HCT116 (cell line): ENCODE measurements at regions not wholly inside any gene's neighbourhood (a gene's known extent, or its start where the extent isn't known, plus 50 kb on each side); places are given as distances from the start of the nearest gene placed in this dataset.

ENCODE experiments used
- ATAC-seq: fragments of 200-7000 bp; cut with Tn5 transposase; 2 replicates; pipeline ENCODE4 v1.9.1; 2020; ENCODE audit warnings: mild to moderate bottlenecking, moderate library complexity
- BruUV-seq: library from RNA; stranded (reverse); fragments of 400-500 nt; replicated peaks from 2 replicates; lab custom pipeline; 2021; lab: Mats Ljungman, UMichigan
- CTCF ChIA-PET: fragments of 300-600 bp; sonication (Branson Sonifier 250); formaldehyde crosslinking; loops from one replicate; lab custom pipeline; 2021; ENCODE audit warnings: antibody characterized with exemption; lab: Charles Lee
- POLR2A ChIA-PET: fragments of 300-600, 350-600 bp; sonication (Branson Sonifier 250); formaldehyde crosslinking; loops from one replicate; lab custom pipeline; 2021; ENCODE audit warnings: antibody characterized with exemption; lab: Charles Lee
- RAD21 ChIA-PET, 2 experiments: fragments of 300-600 bp; sonication (Branson Sonifier 250); formaldehyde crosslinking; loops; one replicate each; lab custom pipeline; 2023; ENCODE audit warnings: low total read pairs in 2 of 2; ENCODE audit not compliant: uncharacterized antibody in 2 of 2, unreplicated experiment in 2 of 2, low non-redundant PET in 1 of 2; lab: Charles Lee
- DNase-seq: peaks from one replicate; pipeline ENCODE4 v3.0.0-alpha.2; 2010; ENCODE audit warnings: low read depth, low spot score
- H2AFZ ChIP-seq: fragments of 200-600 bp; shearing (Covaris generic), sonication (generic); 2 replicates; pipeline ENCODE4 v1.6.1; 2017; ENCODE audit warnings: low read depth, mixed run types, mixed read lengths, antibody characterized with exemption, low read length; ENCODE audit not compliant: poor library complexity, severe bottlenecking
- H3K27ac ChIP-seq: 2 replicates; pipeline ENCODE4 v1.5.1; 2012; ENCODE audit warnings: low read depth, low read length
- H3K27me3 ChIP-seq: fragments of 200-600 bp; sonication (generic); 2 replicates; pipeline ENCODE4 v1.6.1; 2016; ENCODE audit warnings: mixed run types, low read length, mixed read lengths; ENCODE audit not compliant: insufficient read depth
- H3K36me3 ChIP-seq, 2 experiments: fragments of 200-500 bp in 1 of 2; fragments of 200-600 bp in 1 of 2; sonication (Bioruptor generic) in 1 of 2; sonication (generic) in 1 of 2; 2 replicates each; pipeline versions ENCODE4 v1.5.1 to v1.6.1; 2014 to 2016; ENCODE audit warnings: low read length in 2 of 2, inconsistent platforms in 1 of 2, mixed read lengths in 1 of 2, mixed run types in 1 of 2; ENCODE audit not compliant: insufficient read depth in 2 of 2, control insufficient read depth in 1 of 2
- H3K4me1 ChIP-seq, 2 experiments: fragments of 200-600 bp in 1 of 2; sonication (generic) in 1 of 2; 2 replicates each; pipeline versions ENCODE4 v1.5.1 to v1.6.1; 2012 to 2017; ENCODE audit warnings: low read length in 2 of 2, inconsistent platforms in 1 of 2, mild to moderate bottlenecking in 1 of 2, mixed read lengths in 1 of 2, mixed run types in 1 of 2, moderate library complexity in 1 of 2; ENCODE audit not compliant: insufficient read depth in 2 of 2, control insufficient read depth in 1 of 2
- H3K4me2 ChIP-seq: fragments of 200-600 bp; sonication (generic); 2 replicates; pipeline ENCODE4 v1.6.1; 2017; ENCODE audit warnings: mixed run types, low read length, mixed read lengths
- H3K4me3 ChIP-seq, 2 experiments: fragments of 200-600 bp in 1 of 2; sonication (generic) in 1 of 2; replicated peaks in 1 of 2; 2 replicates each; pipeline ENCODE4 v1.5.1; 2011 to 2016; ENCODE audit warnings: low read length in 2 of 2, control low read depth in 1 of 2, low read depth in 1 of 2, mild to moderate bottlenecking in 1 of 2, mixed read lengths in 1 of 2, mixed run types in 1 of 2
- H3K79me2 ChIP-seq: fragments of 200-600 bp; sonication (generic); 2 replicates; pipeline ENCODE4 v1.6.1; 2017; ENCODE audit warnings: mild to moderate bottlenecking, mixed run types, low read length, moderate library complexity, mixed read lengths; ENCODE audit not compliant: insufficient read depth
- H3K9ac ChIP-seq: fragments of 200-600 bp; sonication (generic); 2 replicates; pipeline ENCODE4 v1.6.1; 2016; ENCODE audit warnings: low read length, mixed read lengths
- H3K9me2 ChIP-seq: fragments of 200-600 bp; sonication (generic), shearing (Covaris generic); 2 replicates; pipeline ENCODE4 v1.6.1; 2017; ENCODE audit warnings: mixed run types, mild to moderate bottlenecking, moderate library complexity; ENCODE audit not compliant: insufficient read depth
- H3K9me3 ChIP-seq, 2 experiments: fragments of 200-500 bp in 1 of 2; fragments of 200-600 bp in 1 of 2; sonication (Bioruptor generic) in 1 of 2; sonication (generic) in 1 of 2; 2 replicates each; pipeline ENCODE4 v1.6.1; 2014 to 2017; ENCODE audit warnings: low read length in 2 of 2, mixed read lengths in 2 of 2, inconsistent platforms in 1 of 2, low read depth in 1 of 2, mild to moderate bottlenecking in 1 of 2, mixed run types in 1 of 2, moderate library complexity in 1 of 2; ENCODE audit not compliant: control insufficient read depth in 1 of 2, insufficient read depth in 1 of 2
- H4K20me1 ChIP-seq: fragments of 200-600 bp; sonication (generic), shearing (Covaris generic); 2 replicates; pipeline ENCODE4 v1.6.1; 2017; ENCODE audit warnings: mixed run types, mild to moderate bottlenecking, moderate library complexity; ENCODE audit not compliant: insufficient read depth
- ATF3 ChIP-seq: IDR thresholded peaks from 2 replicates; pipeline ENCODE4 v1.6.1; 2012
- CTCF ChIP-seq, 3 experiments: fragments of 200-600 bp in 1 of 3; sonication (generic) in 1 of 3; IDR thresholded peaks in 2 of 3; conservative IDR thresholded peaks in 1 of 3; 2 replicates each; pipeline ENCODE4 v1.5.1; 2012 to 2017; ENCODE audit warnings: low read depth in 2 of 3, low read length in 2 of 3, antibody characterized with exemption in 1 of 3, borderline replicate concordance in 1 of 3, control low read depth in 1 of 3, mild to moderate bottlenecking in 1 of 3, mixed read lengths in 1 of 3, mixed run types in 1 of 3, moderate library complexity in 1 of 3; ENCODE audit not compliant: insufficient read depth in 1 of 3
- POLR2A ChIP-seq: IDR thresholded peaks from 2 replicates; pipeline ENCODE4 v1.7.0; 2011; ENCODE audit warnings: borderline replicate concordance; ENCODE audit not compliant: insufficient read depth, insufficient read length; ENCODE audit errors: extremely low read depth
- RAD21 ChIP-seq: IDR thresholded peaks from 2 replicates; pipeline ENCODE4 v1.6.1; 2012; ENCODE audit warnings: low read depth, mild to moderate bottlenecking
- REST ChIP-seq: IDR thresholded peaks from 2 replicates; pipeline ENCODE4 v1.6.1; 2012; ENCODE audit warnings: low read depth
- SIN3A ChIP-seq: IDR thresholded peaks from 2 replicates; pipeline ENCODE4 v1.6.1; 2012; ENCODE audit warnings: low read depth
- SRF ChIP-seq: IDR thresholded peaks from 2 replicates; pipeline ENCODE4 v1.6.1; 2012; ENCODE audit warnings: low read depth
- TCF7L2 ChIP-seq: IDR thresholded peaks from 2 replicates; pipeline ENCODE4 v1.7.0; 2011; ENCODE audit warnings: borderline replicate concordance, inconsistent platforms; ENCODE audit not compliant: insufficient read depth, insufficient read length; ENCODE audit errors: extremely low read depth
- YY1 ChIP-seq: IDR thresholded peaks from 2 replicates; pipeline ENCODE4 v1.6.1; 2011; ENCODE audit warnings: low read length, low read depth, moderate library complexity, mild to moderate bottlenecking; ENCODE audit not compliant: insufficient replicate concordance; ENCODE audit errors: extremely low read depth
- ZBTB33 ChIP-seq: IDR thresholded peaks from 2 replicates; pipeline ENCODE4 v1.6.1; 2011; ENCODE audit warnings: mild to moderate bottlenecking, low read length, moderate library complexity; ENCODE audit not compliant: insufficient replicate concordance; ENCODE audit errors: extremely low read depth
- intact Hi-C: fragments of 100-400 bp; cut with micrococcal nuclease; formaldehyde crosslinking; loops from 2 replicates; pipeline ENCODE4 v1.10.0; 2022

- no peak overlapping the region for H2AFZ ChIP-seq
Measured at GRCh38 chr13:78867655-78868054, 208.7 kb upstream of the OBI1 start.

More at GRCh38 chr13:78867655-78868054, 208.7 kb upstream of the OBI1 start:
- no peak for TF ChIP-seq CTCF (IDR thresholded peaks at IDR 0.05 in 2 of 3, conservative IDR thresholded peaks at IDR 0.05 in 1 of 3; ENCODE audit: borderline replicate concordance in 1 of 3, insufficient read depth in 1 of 3, low read depth in 2 of 3, low read length in 2 of 3)
- TF ChIP-seq SIN3A, result no peak
- TF ChIP-seq POLR2A, result no peak
- no peak for TF ChIP-seq SRF
- TF ChIP-seq REST, result no peak
- TF ChIP-seq YY1, result no peak
- TF ChIP-seq ATF3, result no peak
- no peak for TF ChIP-seq ZBTB33
- TF ChIP-seq TCF7L2, result no peak
- no peak for TF ChIP-seq RAD21
- ATAC-seq (no peak), DNase-seq (no peak)
- H3K36me3 ChIP-seq, result no peaks in the 10 kb centered on the region
- no peak overlapping the region for H3K9ac ChIP-seq
- H3K9me2 ChIP-seq, result no peaks in the 10 kb centered on the region
- BruUV-seq, result no TSS peak
- H4K20me1 ChIP-seq, result no peaks in the 10 kb centered on the region
- POLR2A ChIA-PET, result no interaction called here
- no peak overlapping the region for H3K4me2 ChIP-seq
- intact Hi-C loops, result no loop called here
- RAD21 ChIA-PET, result no interaction called here
- no peaks in the 10 kb centered on the region for H3K4me1 ChIP-seq
- H3K4me3 ChIP-seq, result no peak overlapping the region
- H3K9me3 ChIP-seq, result no peaks in the 10 kb centered on the region
- CTCF ChIA-PET, result no interaction called here
- no peaks in the 10 kb centered on the region for H3K79me2 ChIP-seq
- H3K27ac ChIP-seq, result no peak overlapping the region
- H3K27me3 ChIP-seq, result peaks cover 4% of the 10 kb centered on the region
